ENCODE measurements at regions not wholly inside any gene's neighbourhood (a gene's known extent, or its start where the extent isn't known, plus 50 kb on each side); places are given as distances from the start of the nearest gene placed in this dataset.

DNA sequence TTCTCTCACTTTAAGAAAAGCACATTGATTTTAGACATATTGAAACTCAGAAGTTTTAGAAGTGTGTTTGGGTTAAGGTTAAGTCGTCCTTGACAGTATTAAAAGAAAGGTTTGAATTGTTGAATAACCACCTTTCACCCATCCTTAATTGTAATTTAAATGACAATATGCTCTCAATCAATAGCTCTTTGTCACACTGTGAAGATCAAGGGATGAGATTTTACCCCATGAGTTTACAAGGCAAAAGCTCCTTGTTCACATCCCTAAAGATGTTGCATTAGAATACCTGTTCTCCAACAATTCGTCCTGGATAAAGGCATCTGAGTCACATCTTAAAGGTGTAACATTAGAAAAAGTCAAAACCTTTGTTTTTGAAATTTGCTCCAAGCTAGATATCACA, 220.4 kb upstream of the MDFIC2 start:
- TF ChIP-seq KDM4B (IDR thresholded peaks at IDR 0.05; ENCODE audit: borderline replicate concordance in 2 of 2, low read depth in 1 of 2) (no peak), POLR2A (conservative IDR thresholded peaks at IDR 0.05) (no peak), CREM (IDR thresholded peaks at IDR 0.05; ENCODE audit: low read depth) (no peak), SMARCA4 (IDR thresholded peaks at IDR 0.05) (no peak), KLF13 (tag; IDR thresholded peaks at IDR 0.05; ENCODE audit: borderline replicate concordance, low read depth) (no peak), ZFP36 (IDR thresholded peaks at IDR 0.05; ENCODE audit: low read depth, low read length, partially characterized antibody) (no peak), ZFP1 (CRISPR knock-in tag; IDR thresholded peaks at IDR 0.05) (no peak)
- TF ChIP-seq, protein P1, sequence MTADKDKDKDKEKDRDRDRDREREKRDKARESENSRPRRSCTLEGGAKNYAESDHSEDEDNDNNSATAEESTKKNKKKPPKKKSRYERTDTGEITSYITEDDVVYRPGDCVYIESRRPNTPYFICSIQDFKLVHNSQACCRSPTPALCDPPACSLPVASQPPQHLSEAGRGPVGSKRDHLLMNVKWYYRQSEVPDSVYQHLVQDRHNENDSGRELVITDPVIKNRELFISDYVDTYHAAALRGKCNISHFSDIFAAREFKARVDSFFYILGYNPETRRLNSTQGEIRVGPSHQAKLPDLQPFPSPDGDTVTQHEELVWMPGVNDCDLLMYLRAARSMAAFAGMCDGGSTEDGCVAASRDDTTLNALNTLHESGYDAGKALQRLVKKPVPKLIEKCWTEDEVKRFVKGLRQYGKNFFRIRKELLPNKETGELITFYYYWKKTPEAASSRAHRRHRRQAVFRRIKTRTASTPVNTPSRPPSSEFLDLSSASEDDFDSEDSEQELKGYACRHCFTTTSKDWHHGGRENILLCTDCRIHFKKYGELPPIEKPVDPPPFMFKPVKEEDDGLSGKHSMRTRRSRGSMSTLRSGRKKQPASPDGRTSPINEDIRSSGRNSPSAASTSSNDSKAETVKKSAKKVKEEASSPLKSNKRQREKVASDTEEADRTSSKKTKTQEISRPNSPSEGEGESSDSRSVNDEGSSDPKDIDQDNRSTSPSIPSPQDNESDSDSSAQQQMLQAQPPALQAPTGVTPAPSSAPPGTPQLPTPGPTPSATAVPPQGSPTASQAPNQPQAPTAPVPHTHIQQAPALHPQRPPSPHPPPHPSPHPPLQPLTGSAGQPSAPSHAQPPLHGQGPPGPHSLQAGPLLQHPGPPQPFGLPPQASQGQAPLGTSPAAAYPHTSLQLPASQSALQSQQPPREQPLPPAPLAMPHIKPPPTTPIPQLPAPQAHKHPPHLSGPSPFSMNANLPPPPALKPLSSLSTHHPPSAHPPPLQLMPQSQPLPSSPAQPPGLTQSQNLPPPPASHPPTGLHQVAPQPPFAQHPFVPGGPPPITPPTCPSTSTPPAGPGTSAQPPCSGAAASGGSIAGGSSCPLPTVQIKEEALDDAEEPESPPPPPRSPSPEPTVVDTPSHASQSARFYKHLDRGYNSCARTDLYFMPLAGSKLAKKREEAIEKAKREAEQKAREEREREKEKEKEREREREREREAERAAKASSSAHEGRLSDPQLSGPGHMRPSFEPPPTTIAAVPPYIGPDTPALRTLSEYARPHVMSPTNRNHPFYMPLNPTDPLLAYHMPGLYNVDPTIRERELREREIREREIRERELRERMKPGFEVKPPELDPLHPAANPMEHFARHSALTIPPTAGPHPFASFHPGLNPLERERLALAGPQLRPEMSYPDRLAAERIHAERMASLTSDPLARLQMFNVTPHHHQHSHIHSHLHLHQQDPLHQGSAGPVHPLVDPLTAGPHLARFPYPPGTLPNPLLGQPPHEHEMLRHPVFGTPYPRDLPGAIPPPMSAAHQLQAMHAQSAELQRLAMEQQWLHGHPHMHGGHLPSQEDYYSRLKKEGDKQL (CRISPR knock-in tag; IDR thresholded peaks at IDR 0.05; ENCODE audit: borderline replicate concordance): no peak
- TF ChIP-seq, protein P2, sequence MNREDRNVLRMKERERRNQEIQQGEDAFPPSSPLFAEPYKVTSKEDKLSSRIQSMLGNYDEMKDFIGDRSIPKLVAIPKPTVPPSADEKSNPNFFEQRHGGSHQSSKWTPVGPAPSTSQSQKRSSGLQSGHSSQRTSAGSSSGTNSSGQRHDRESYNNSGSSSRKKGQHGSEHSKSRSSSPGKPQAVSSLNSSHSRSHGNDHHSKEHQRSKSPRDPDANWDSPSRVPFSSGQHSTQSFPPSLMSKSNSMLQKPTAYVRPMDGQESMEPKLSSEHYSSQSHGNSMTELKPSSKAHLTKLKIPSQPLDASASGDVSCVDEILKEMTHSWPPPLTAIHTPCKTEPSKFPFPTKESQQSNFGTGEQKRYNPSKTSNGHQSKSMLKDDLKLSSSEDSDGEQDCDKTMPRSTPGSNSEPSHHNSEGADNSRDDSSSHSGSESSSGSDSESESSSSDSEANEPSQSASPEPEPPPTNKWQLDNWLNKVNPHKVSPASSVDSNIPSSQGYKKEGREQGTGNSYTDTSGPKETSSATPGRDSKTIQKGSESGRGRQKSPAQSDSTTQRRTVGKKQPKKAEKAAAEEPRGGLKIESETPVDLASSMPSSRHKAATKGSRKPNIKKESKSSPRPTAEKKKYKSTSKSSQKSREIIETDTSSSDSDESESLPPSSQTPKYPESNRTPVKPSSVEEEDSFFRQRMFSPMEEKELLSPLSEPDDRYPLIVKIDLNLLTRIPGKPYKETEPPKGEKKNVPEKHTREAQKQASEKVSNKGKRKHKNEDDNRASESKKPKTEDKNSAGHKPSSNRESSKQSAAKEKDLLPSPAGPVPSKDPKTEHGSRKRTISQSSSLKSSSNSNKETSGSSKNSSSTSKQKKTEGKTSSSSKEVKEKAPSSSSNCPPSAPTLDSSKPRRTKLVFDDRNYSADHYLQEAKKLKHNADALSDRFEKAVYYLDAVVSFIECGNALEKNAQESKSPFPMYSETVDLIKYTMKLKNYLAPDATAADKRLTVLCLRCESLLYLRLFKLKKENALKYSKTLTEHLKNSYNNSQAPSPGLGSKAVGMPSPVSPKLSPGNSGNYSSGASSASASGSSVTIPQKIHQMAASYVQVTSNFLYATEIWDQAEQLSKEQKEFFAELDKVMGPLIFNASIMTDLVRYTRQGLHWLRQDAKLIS (CRISPR knock-in tag; IDR thresholded peaks at IDR 0.05): no peak
- TF ChIP-seq, protein P3, sequence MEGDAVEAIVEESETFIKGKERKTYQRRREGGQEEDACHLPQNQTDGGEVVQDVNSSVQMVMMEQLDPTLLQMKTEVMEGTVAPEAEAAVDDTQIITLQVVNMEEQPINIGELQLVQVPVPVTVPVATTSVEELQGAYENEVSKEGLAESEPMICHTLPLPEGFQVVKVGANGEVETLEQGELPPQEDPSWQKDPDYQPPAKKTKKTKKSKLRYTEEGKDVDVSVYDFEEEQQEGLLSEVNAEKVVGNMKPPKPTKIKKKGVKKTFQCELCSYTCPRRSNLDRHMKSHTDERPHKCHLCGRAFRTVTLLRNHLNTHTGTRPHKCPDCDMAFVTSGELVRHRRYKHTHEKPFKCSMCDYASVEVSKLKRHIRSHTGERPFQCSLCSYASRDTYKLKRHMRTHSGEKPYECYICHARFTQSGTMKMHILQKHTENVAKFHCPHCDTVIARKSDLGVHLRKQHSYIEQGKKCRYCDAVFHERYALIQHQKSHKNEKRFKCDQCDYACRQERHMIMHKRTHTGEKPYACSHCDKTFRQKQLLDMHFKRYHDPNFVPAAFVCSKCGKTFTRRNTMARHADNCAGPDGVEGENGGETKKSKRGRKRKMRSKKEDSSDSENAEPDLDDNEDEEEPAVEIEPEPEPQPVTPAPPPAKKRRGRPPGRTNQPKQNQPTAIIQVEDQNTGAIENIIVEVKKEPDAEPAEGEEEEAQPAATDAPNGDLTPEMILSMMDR (IDR thresholded peaks at IDR 0.05 in 2 of 3, conservative IDR thresholded peaks at IDR 0.05 in 1 of 3; ENCODE audit: insufficient read depth in 2 of 3, low read depth in 1 of 3, low read length in 3 of 3): no peak
